ENCODE measurements at regions not wholly inside any gene's neighbourhood (a gene's known extent, or its start where the extent isn't known, plus 50 kb on each side); places are given as distances from the start of the nearest gene placed in this dataset.

DNA sequence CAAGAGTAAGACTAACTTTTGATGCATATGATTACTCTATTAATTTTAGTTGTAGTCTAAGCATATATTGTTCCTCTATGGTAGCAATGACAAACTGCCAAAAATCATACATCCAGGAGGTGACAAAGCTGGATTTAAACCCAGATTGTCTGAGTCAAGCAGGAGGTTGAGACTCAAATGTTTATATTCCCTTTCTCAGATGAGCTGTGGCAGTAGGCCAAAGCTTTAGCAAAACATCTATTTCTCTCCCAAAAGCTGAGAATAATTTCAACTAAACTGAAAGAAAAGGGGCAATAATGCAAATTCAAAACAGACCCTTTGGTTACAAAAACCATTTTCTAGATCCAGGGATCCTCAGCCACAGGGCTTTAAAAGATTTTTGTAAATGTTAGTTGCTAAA, 173.6 kb downstream of the SEC23A start:
- TF ChIP-seq ZNF24 (tag by site-specific recombination; IDR thresholded peaks at IDR 0.05) (no peak), ZNF629 (tag by site-specific recombination; IDR thresholded peaks at IDR 0.05) (no peak), BCL11A (tag by site-specific recombination; IDR thresholded peaks at IDR 0.05; ENCODE audit: low read depth) (no peak), ZNF2 (tag by site-specific recombination; IDR thresholded peaks at IDR 0.05) (no peak), ZBTB17 (tag by site-specific recombination; IDR thresholded peaks at IDR 0.05) (no peak), ZBTB7A (tag by site-specific recombination; IDR thresholded peaks at IDR 0.05; ENCODE audit: low read depth) (no peak), ZNF366 (tag by site-specific recombination; conservative IDR thresholded peaks at IDR 0.05) (no peak), SP2 (tag by site-specific recombination; IDR thresholded peaks at IDR 0.05) (no peak)
- TF ChIP-seq, protein P1, sequence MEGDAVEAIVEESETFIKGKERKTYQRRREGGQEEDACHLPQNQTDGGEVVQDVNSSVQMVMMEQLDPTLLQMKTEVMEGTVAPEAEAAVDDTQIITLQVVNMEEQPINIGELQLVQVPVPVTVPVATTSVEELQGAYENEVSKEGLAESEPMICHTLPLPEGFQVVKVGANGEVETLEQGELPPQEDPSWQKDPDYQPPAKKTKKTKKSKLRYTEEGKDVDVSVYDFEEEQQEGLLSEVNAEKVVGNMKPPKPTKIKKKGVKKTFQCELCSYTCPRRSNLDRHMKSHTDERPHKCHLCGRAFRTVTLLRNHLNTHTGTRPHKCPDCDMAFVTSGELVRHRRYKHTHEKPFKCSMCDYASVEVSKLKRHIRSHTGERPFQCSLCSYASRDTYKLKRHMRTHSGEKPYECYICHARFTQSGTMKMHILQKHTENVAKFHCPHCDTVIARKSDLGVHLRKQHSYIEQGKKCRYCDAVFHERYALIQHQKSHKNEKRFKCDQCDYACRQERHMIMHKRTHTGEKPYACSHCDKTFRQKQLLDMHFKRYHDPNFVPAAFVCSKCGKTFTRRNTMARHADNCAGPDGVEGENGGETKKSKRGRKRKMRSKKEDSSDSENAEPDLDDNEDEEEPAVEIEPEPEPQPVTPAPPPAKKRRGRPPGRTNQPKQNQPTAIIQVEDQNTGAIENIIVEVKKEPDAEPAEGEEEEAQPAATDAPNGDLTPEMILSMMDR (tag by site-specific recombination; IDR thresholded peaks at IDR 0.05) = no peak

Data from HEK293 (cell line).